H1 (cell line): ENCODE measurements at regions not wholly inside any gene's neighbourhood (a gene's known extent, or its start where the extent isn't known, plus 50 kb on each side); places are given as distances from the start of the nearest gene placed in this dataset.

Experiments
- GTF2F1 ChIP-seq: IDR thresholded peaks from 2 replicates; pipeline ENCODE4 v1.6.1; 2012; ENCODE audit warnings: low read depth, low read length, improper control_type of control experiment, borderline replicate concordance
- KDM1A ChIP-seq: fragments of 200-600, 300-600 bp; sonication (generic); IDR thresholded peaks from 2 replicates; pipeline ENCODE4 v1.7.1; 2016; ENCODE audit warnings: mild to moderate bottlenecking, low read length, borderline replicate concordance
- SIN3A ChIP-seq, 2 experiments: IDR thresholded peaks in 1 of 2; conservative IDR thresholded peaks in 1 of 2; 2 replicates each; pipeline ENCODE4 v1.6.1; 2011 to 2012; ENCODE audit warnings: low read length in 2 of 2, improper control_type of control experiment in 1 of 2, low read depth in 1 of 2, mild to moderate bottlenecking in 1 of 2
- TF ChIP-seq, protein P1 (sequence below): fragments of 300-600 bp; sonication (generic); IDR thresholded peaks from 2 replicates; pipeline ENCODE4 v1.7.1; 2012; ENCODE audit warnings: low read length, moderate library complexity, mild to moderate bottlenecking, inconsistent platforms; ENCODE audit not compliant: insufficient replicate concordance

DNA sequence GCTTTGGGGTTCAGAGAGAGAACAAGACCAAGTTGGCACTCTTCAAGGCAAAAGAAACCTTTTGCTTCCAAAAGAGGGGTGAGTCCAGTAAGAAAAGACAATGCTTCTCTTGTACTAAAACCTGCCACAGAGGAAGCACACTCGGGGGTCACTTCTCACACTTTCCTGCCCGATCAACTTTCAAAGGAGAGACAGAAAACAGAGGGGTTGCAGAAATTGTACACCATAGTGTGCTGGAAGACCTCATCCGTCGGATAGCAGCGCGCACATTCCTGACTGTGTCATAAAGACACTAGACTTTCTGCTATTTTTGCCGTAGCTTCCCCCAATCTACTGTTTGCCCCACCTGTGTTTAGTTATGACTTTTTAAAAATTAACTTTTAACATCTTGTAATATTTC lies 66.9 kb downstream of the OR2K2 start (continued):
- TF ChIP-seq, protein P1, sequence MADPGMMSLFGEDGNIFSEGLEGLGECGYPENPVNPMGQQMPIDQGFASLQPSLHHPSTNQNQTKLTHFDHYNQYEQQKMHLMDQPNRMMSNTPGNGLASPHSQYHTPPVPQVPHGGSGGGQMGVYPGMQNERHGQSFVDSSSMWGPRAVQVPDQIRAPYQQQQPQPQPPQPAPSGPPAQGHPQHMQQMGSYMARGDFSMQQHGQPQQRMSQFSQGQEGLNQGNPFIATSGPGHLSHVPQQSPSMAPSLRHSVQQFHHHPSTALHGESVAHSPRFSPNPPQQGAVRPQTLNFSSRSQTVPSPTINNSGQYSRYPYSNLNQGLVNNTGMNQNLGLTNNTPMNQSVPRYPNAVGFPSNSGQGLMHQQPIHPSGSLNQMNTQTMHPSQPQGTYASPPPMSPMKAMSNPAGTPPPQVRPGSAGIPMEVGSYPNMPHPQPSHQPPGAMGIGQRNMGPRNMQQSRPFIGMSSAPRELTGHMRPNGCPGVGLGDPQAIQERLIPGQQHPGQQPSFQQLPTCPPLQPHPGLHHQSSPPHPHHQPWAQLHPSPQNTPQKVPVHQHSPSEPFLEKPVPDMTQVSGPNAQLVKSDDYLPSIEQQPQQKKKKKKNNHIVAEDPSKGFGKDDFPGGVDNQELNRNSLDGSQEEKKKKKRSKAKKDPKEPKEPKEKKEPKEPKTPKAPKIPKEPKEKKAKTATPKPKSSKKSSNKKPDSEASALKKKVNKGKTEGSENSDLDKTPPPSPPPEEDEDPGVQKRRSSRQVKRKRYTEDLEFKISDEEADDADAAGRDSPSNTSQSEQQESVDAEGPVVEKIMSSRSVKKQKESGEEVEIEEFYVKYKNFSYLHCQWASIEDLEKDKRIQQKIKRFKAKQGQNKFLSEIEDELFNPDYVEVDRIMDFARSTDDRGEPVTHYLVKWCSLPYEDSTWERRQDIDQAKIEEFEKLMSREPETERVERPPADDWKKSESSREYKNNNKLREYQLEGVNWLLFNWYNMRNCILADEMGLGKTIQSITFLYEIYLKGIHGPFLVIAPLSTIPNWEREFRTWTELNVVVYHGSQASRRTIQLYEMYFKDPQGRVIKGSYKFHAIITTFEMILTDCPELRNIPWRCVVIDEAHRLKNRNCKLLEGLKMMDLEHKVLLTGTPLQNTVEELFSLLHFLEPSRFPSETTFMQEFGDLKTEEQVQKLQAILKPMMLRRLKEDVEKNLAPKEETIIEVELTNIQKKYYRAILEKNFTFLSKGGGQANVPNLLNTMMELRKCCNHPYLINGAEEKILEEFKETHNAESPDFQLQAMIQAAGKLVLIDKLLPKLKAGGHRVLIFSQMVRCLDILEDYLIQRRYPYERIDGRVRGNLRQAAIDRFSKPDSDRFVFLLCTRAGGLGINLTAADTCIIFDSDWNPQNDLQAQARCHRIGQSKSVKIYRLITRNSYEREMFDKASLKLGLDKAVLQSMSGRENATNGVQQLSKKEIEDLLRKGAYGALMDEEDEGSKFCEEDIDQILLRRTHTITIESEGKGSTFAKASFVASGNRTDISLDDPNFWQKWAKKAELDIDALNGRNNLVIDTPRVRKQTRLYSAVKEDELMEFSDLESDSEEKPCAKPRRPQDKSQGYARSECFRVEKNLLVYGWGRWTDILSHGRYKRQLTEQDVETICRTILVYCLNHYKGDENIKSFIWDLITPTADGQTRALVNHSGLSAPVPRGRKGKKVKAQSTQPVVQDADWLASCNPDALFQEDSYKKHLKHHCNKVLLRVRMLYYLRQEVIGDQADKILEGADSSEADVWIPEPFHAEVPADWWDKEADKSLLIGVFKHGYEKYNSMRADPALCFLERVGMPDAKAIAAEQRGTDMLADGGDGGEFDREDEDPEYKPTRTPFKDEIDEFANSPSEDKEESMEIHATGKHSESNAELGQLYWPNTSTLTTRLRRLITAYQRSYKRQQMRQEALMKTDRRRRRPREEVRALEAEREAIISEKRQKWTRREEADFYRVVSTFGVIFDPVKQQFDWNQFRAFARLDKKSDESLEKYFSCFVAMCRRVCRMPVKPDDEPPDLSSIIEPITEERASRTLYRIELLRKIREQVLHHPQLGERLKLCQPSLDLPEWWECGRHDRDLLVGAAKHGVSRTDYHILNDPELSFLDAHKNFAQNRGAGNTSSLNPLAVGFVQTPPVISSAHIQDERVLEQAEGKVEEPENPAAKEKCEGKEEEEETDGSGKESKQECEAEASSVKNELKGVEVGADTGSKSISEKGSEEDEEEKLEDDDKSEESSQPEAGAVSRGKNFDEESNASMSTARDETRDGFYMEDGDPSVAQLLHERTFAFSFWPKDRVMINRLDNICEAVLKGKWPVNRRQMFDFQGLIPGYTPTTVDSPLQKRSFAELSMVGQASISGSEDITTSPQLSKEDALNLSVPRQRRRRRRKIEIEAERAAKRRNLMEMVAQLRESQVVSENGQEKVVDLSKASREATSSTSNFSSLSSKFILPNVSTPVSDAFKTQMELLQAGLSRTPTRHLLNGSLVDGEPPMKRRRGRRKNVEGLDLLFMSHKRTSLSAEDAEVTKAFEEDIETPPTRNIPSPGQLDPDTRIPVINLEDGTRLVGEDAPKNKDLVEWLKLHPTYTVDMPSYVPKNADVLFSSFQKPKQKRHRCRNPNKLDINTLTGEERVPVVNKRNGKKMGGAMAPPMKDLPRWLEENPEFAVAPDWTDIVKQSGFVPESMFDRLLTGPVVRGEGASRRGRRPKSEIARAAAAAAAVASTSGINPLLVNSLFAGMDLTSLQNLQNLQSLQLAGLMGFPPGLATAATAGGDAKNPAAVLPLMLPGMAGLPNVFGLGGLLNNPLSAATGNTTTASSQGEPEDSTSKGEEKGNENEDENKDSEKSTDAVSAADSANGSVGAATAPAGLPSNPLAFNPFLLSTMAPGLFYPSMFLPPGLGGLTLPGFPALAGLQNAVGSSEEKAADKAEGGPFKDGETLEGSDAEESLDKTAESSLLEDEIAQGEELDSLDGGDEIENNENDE: no peak
- no peak for TF ChIP-seq GTF2F1
- no peak for TF ChIP-seq KDM1A
- TF ChIP-seq SIN3A (conservative IDR thresholded peaks at IDR 0.05 in 1 of 2, IDR thresholded peaks at IDR 0.05 in 1 of 2; ENCODE audit: low read depth in 1 of 2, low read length in 2 of 2): no peak
